ENCODE measurements at regions not wholly inside any gene's neighbourhood (a gene's known extent, or its start where the extent isn't known, plus 50 kb on each side); places are given as distances from the start of the nearest gene placed in this dataset.

GRCh38 chr14:94717808-94718207 lies 52.1 kb downstream of the GSC start:
- no peak for DNase-seq

- no peak for DNase-seq
Observed at GRCh38 chr14:94716976-94717375, 52.9 kb downstream of the GSC start.

GRCh38 chr14:94713115-94713514 lies 56.8 kb downstream of the GSC start:
- DNase-seq = no peak

GRCh38 chr14:94710731-94711130 lies 59.2 kb downstream of the GSC start:
- no peak for DNase-seq

GRCh38 chr14:94707494-94707893 lies 62.4 kb downstream of the GSC start:
- no peak for DNase-seq

GRCh38 chr14:94706133-94706532 lies 63.8 kb downstream of the GSC start:
- no peak for DNase-seq

GRCh38 chr14:94702629-94703028 lies 67.3 kb downstream of the GSC start:
- no peak for DNase-seq

GRCh38 chr14:94701861-94702370 lies 68.0 kb downstream of the GSC start:
- no peak for DNase-seq

GRCh38 chr14:94700336-94700735 lies 69.6 kb downstream of the GSC start:
- no peak for DNase-seq

- DNase-seq = no peak
Observed at GRCh38 chr14:94699831-94700230, 70.1 kb downstream of the GSC start.

- DNase-seq = no peak
Observed at GRCh38 chr14:94697773-94698556, 71.9 kb downstream of the GSC start.

- DNase-seq = no peak
Observed at GRCh38 chr14:94696518-94696917, 73.4 kb downstream of the GSC start.

- DNase-seq = no peak
Observed at GRCh38 chr14:94695231-94695630, 74.7 kb downstream of the GSC start.

GRCh38 chr14:94691660-94692034 lies 78.3 kb downstream of the GSC start:
- DNase-seq = no peak

GRCh38 chr14:94690896-94691659 lies 78.8 kb downstream of the GSC start:
- DNase-seq = no peak

GRCh38 chr14:94690486-94690885 lies 78.3 kb downstream of the SERPINA3 start:
- DNase-seq = no peak

- DNase-seq = peak; percentile 10
Observed at GRCh38 chr14:94689985-94690400, 77.8 kb downstream of the SERPINA3 start.

- peak; percentile 39 for DNase-seq
Observed at GRCh38 chr14:94689218-94689984, 77.2 kb downstream of the SERPINA3 start.

- DNase-seq = no peak
Observed at GRCh38 chr14:94686511-94687160, 74.4 kb downstream of the SERPINA3 start.

- no peak for DNase-seq
Observed at GRCh38 chr14:94685681-94686485, 73.7 kb downstream of the SERPINA3 start.

GRCh38 chr14:94685166-94685581 lies 73.0 kb downstream of the SERPINA3 start:
- no peak for DNase-seq

- DNase-seq = no peak
Observed at GRCh38 chr14:94682736-94683135, 70.5 kb downstream of the SERPINA3 start.
